NCI-H1105 treated with DMSO at 0.1 percent for 48 hours (cell line): ENCODE measurements at regions not wholly inside any gene's neighbourhood (a gene's known extent, or its start where the extent isn't known, plus 50 kb on each side); places are given as distances from the start of the nearest gene placed in this dataset.

Source experiments
- DNase-seq: peaks from one replicate; lab custom pipeline; 2025; lab: John Stamatoyannopoulos, UW

DNA sequence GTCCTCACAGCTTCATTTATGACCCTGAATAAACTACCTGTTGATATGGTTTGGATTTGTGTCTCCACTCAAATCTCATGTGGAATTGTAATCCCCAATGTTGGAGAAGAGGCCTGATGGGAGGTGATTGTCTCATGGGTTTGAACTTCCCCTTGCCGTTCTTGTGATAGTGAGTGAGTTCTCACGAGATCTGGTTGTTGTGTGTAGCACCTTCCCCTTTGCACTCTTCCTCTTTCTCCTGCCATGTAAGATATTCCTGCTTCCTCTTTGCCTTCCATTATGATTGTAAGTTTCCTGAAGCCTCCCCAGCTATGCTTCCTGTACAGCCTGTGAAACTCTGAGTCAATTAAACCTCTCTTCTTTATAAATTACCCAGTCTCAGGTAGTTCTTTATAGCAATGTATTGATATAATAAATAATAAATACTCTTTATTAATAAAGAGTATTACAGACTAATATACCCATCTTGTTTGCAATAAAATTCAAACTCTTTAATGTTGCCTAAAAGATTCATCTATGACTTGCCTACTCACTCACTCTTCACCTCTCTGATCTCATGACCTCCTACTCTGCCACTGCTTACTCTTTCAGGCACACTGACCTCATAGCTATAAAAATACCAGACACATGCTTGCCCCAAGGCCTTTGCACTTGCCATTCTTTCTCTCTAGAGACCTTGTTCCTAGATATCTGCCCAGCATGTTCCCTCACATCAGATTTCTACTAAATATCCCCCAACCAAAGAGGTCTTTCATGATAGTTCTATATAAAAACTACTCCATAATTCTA, 256.4 kb upstream of the MARCKS start:
- DNase-seq = no peak

DNA sequence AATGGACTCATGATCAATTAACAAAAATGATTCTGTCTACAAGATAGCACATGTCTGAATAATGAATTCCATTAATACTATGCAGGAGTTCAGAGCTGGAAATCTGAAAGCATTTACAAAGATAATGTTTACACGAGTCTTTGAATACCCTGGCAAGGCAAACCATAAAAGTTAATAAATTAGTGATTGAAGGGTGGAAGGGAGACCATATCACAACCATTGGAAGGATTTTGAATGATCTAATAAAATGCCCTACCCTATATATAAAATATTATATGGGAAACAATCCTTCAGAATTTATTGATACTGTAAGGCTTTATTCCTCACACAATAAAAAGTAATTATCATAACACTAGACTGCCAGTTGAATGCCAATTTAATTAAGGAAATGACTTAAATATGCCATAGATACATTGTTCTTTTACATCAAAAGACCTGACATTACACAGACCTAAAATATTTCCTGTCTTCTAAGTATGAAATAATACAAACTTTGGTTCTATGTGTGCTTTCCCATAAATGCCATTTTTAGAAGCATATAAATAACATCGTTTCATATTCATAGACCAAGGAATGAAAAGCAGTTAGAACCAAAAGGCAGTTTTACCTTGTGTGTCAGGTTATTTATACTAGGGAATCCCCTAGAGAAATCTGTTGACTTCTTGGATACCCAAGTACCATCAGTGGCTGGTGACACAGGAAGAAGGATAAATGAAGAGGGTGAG, 249.2 kb upstream of the MARCKS start:
- DNase-seq = no peak

DNA sequence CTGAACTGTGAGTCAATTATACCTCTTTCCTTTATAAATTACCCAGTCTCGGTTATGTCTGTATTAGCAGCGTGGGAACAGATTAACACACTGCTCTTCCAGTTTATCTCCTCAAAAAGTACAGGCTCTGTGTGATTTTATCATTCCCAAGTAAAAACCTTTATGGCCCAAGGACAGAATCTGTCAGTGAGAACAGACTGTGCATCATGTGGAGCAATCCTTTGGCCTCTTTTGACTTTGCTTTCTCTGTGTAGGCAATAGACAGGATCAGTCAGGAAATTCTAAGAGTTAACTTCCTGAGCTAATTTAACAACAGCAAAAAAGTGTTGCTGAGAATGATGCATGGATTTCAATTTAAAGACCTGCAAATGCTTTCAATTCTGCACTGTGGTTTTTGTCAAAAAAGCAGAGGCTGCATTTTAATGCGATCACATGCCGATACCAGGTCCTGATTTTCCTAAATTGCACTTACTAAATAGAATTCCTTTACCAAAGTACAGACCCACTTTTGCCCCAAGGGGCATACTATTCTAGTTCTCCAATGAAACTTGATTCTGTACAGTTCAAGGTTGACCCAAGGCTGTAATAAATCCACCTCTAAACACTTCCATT, 246.7 kb upstream of the MARCKS start:
- DNase-seq = no peak

DNA sequence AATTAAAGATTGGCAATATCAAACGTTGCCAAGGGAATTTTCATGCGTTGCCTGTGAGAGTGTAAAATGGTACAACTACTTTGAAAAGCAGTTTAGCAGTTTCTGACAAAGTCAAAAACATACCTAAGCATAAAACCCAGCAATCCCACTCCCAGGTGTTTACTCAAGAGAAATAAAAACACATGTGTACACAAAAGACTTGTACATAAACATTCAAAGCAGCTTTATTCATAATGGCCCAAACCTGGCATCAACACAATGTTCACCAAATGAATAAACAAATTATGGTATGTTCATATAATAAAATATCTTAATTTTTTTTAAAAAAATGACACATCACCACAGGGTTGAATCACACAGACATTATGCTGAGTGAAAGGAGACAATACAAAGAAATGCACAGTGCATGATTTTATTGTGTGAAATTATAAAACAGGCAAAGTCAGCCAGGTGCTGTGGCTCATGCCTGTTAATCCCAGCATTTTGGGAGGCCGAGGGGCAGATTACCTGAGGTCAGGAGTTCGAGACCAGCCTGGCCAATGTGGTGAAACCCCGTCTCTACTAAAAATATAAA, 240.4 kb upstream of the MARCKS start:
- DNase-seq = no peak

- no peak for DNase-seq
Measured at GRCh38 chr6:113619077-113619476, 238.1 kb upstream of the MARCKS start.

DNA sequence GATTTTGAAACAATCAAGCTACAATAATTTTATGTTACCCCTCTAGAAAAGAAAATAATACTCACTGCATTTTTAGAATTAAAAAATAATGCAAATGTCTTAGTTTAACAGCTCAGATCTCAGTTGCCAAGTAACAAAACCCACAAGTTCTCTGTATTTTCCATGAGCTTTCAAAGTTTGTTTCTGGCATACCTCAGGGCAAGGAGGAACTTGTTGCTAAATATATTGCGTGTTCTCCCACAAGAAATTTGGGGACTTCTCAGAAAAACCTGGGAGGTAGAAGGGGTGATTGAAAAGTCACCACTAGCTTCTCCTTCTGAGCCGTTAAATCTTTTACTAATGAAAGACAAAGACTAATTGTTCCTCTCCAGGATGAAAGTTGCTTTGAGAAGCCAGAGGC, 236.8 kb upstream of the MARCKS start:
- DNase-seq = no peak

- no peak for DNase-seq
Measured at GRCh38 chr6:113622254-113622653, 234.9 kb upstream of the MARCKS start.

DNA sequence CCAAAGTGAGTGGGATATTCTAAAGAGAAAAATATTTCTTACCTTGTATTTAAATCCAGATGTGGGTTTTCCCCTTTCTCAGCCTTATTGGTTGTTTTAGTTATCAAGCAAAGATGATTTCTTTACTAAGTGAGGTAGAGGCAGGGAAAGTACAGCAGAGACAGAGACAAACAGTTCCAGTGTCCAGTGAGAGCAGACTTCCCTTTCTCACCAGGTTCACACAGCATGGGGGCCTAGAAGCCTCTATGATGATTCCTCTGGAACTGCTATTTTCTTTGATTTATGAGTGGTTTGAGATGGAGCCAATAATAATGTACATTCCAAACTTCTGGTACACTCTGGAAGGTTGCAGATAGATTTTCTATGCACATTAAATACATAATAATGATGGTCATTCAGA, 234.0 kb upstream of the MARCKS start:
- DNase-seq = no peak

DNA sequence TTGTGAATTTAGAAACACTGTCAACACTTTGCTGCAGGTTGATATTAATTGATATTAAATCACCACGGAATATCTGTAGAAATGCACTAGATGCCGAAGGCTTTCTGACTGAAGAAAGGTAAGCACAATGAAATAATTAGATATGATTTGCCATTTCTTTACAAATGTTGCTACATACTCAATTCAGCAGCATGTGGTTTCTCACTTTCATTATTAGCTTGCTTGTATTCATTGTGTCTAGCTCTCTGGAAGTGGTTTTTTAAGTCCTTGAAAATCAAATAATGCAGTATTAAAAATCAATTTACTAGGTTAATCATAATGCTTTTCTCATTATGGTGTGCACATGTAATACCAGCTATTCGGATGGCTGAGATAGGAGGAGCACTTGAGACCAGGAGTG, 231.3 kb upstream of the MARCKS start:
- DNase-seq = no peak

DNA sequence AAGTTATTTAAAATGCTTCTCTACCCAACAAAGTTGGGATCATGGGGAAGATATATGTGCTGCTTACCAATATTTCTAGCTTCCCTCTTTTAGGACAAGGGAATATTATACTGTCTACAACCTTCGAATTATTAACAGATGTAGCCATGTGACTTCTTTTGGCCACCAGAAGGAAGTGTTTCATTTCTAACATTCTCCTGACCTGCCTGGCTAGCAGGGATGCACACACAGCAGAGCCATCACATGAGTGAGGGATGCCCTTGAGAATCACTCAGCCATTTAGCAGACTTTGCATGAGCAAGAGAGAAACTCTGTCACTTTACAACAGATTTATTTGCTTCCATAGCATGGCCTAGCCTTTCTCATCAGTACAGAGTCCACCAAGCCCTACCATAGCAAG, 230.7 kb upstream of the MARCKS start:
- DNase-seq = no peak

GRCh38 chr6:113627480-113627879, 229.7 kb upstream of the MARCKS start:
- no peak for DNase-seq

DNA sequence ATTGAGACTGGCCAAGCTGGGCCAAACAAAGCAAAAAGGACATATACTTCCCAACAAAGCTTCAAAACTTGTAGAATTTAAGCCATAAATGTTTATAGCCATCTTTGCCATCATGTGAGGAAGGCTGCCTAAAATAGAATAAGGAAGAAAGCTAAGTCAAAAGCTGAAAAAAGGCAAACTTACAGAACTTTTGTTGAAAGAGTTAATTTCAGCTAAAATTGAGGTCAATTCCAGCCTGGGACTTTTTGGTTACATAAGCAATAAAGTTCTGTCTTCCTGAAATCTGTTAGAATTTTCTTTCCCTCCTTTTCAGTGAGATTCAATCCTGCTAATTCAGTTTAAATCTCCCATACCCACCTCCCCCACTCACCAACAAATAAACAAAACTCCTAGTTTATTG, 227.9 kb upstream of the MARCKS start:
- DNase-seq = no peak

GRCh38 chr6:113629975-113630737, 227.0 kb upstream of the MARCKS start:
- no peak for DNase-seq

- DNase-seq = no peak
Measured at GRCh38 chr6:113630738-113631535, 226.2 kb upstream of the MARCKS start.

- DNase-seq = no peak
Measured at GRCh38 chr6:113631666-113632065, 225.5 kb upstream of the MARCKS start.

GRCh38 chr6:113632220-113632864, 224.8 kb upstream of the MARCKS start:
- no peak for DNase-seq

- DNase-seq = no peak
Measured at GRCh38 chr6:113633638-113634037, 223.5 kb upstream of the MARCKS start.

- DNase-seq = no peak
Measured at GRCh38 chr6:113634352-113635163, 222.6 kb upstream of the MARCKS start.

DNA sequence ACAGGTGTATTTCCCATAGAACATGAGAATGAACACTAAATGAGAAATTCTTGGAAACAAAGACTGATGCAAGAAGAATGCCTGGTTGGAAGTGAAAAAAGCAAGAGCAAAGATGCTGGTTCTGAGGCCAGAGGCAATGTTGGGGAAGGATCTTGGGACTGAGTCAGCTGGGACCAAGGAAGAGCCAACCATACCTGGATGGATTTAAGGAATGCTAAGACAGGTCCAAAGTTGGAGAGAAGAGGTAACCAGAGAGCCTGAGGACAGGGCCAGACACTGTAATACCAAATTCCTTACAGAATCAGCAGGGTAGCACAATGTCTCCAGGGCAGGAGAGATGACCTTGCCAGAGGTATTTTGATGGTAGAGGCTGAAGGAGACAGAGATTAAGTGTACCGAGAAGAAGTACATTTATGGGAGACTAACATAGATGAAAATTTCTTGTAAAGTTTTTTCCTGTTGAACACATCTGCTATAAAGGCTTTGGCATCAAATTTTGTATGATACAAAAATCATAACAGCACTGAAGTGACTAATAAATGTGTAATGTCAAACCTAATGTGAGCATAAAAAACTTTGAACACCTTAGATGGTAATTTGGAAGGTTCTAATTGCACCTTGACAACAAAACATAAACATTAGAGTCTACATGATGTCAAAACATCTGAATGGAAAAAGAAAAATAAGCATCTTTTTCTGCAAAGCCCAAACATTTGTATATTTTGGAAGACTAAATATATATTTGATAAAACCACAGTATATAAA, 221.7 kb upstream of the MARCKS start:
- no peak for DNase-seq
